ENCODE measurements at regions not wholly inside any gene's neighbourhood (a gene's known extent, or its start where the extent isn't known, plus 50 kb on each side); places are given as distances from the start of the nearest gene placed in this dataset.

GRCh38 chr5:126143622-126144021, 279.6 kb upstream of the GRAMD2B start:
- ChIA-PET CTCF (interaction anchor here (1.2 kb wide), 1 partner anchor 18 kb away, joined by 3 read pairs; no protein-coding TSS in a partner anchor), SMC1A (ENCODE audit: uncharacterized antibody, unreplicated experiment) (no interaction called here), RAD21 (ENCODE audit: unreplicated experiment) (no interaction called here), POLR2A (no interaction called here)
- Histone ChIP-seq H2AFZ (ENCODE audit: control insufficient read depth, low read depth, low read length) (no peak overlapping the region), H3K4me3 (no peak overlapping the region), H3K27ac (ENCODE audit: control insufficient read depth, insufficient read depth) (no peak overlapping the region), H3K4me2 (ENCODE audit: control insufficient read depth, insufficient read depth) (no peak overlapping the region), H4K20me1 (ENCODE audit: control insufficient read depth, insufficient read depth) (no peaks in the 10 kb centered on the region), H3K79me2 (ENCODE audit: control insufficient read depth, insufficient read depth, low read length) (no peaks in the 10 kb centered on the region), H3K9ac (ENCODE audit: control insufficient read depth, insufficient read depth, low read length) (no peak overlapping the region), H3K27me3 (replicated peaks in 1 of 2; ENCODE audit: control insufficient read depth in 2 of 2, insufficient read depth in 2 of 2, low read length in 1 of 2) (no peaks in the 10 kb centered on the region), H3K36me3 (ENCODE audit: control insufficient read depth in 2 of 2, insufficient read depth in 2 of 2, low read length in 1 of 2) (no peaks in the 10 kb centered on the region), H3K9me3 (replicated peaks; ENCODE audit: control insufficient read depth, insufficient read depth, low read length) (no peaks in the 10 kb centered on the region), H3K4me1 (ENCODE audit: control insufficient read depth, insufficient read depth, low read length) (no peaks in the 10 kb centered on the region)
- in situ Hi-C loops (cut with MboI) (no loop called here), intact Hi-C loops (cut with micrococcal nuclease; ENCODE audit: unreplicated experiment) (no loop called here)
- TF ChIP-seq BCL11A (IDR thresholded peaks at IDR 0.05; ENCODE audit: low read depth, low read length) = peak; percentile 16; the same call in 1 of the 2 replicates
- TF ChIP-seq MEF2A (IDR thresholded peaks at IDR 0.05; ENCODE audit: insufficient read depth, low read depth, low read length) = no peak
- TF ChIP-seq KAT2A (conservative IDR thresholded peaks at IDR 0.05; ENCODE audit: control insufficient read depth, low read depth, low read length) = no peak
- no peak for TF ChIP-seq EED (IDR thresholded peaks at IDR 0.05; ENCODE audit: low read depth)
- TF ChIP-seq MTA2 (IDR thresholded peaks at IDR 0.05; ENCODE audit: low read depth) = peak; percentile 74
- TF ChIP-seq RAD51 (IDR thresholded peaks at IDR 0.05) = no peak
- TF ChIP-seq SIX5 (IDR thresholded peaks at IDR 0.05; ENCODE audit: low read depth, low read length, severe bottlenecking) = no peak
- no peak for TF ChIP-seq YBX1 (IDR thresholded peaks at IDR 0.05)
- no peak for TF ChIP-seq ZBED1 (IDR thresholded peaks at IDR 0.05; ENCODE audit: borderline replicate concordance)
- TF ChIP-seq ZNF207 (IDR thresholded peaks at IDR 0.05; ENCODE audit: borderline replicate concordance) = no peak
- TF ChIP-seq SUPT20H (IDR thresholded peaks at IDR 0.05; ENCODE audit: borderline replicate concordance, control insufficient read depth, low read depth, low read length) = no peak
- TF ChIP-seq EP300 (IDR thresholded peaks at IDR 0.05; ENCODE audit: borderline replicate concordance in 1 of 2, control insufficient read depth in 1 of 2, low read depth in 2 of 2, low read length in 2 of 2) = no peak
- no peak for TF ChIP-seq POLR2AphosphoS2 (IDR thresholded peaks at IDR 0.05; ENCODE audit: low read depth, low read length)
- no peak for TF ChIP-seq NBN (IDR thresholded peaks at IDR 0.05)
- no peak for TF ChIP-seq EZH2 (IDR thresholded peaks at IDR 0.05; ENCODE audit: borderline replicate concordance, control insufficient read depth, low read depth, low read length)
- TF ChIP-seq CBX5 (IDR thresholded peaks at IDR 0.05; ENCODE audit: low read depth) = no peak
- TF ChIP-seq BMI1 (IDR thresholded peaks at IDR 0.05; ENCODE audit: borderline replicate concordance) = no peak
- no peak for TF ChIP-seq SUZ12 (IDR thresholded peaks at IDR 0.05; ENCODE audit: unreplicated experiment)
- no peak for TF ChIP-seq CHD2 (IDR thresholded peaks at IDR 0.05; ENCODE audit: borderline replicate concordance, low read depth, low read length)
- TF ChIP-seq CTCF (IDR thresholded peaks at IDR 0.05 in 2 of 3, conservative IDR thresholded peaks at IDR 0.05 in 1 of 3; ENCODE audit: control insufficient read depth in 2 of 3, extremely low read depth in 1 of 3, insufficient read depth in 1 of 3, low read depth in 3 of 3, low read length in 3 of 3) = no peak
- TF ChIP-seq MEF2B (IDR thresholded peaks at IDR 0.05; ENCODE audit: partially characterized antibody, poor library complexity, severe bottlenecking) = peak; percentile 34
- TF ChIP-seq MAX (IDR thresholded peaks at IDR 0.05; ENCODE audit: low read depth, low read length) = no peak
- no peak for TF ChIP-seq NR2C2 (IDR thresholded peaks at IDR 0.05; ENCODE audit: borderline replicate concordance, control insufficient read depth, insufficient read length, low read depth)
- peak; percentile 46 for ATAC-seq
- BruUV-seq (replicated peaks) = no TSS peak
- no peak for DNase-seq (ENCODE audit: low read depth, low spot score)
- WGBS (ENCODE audit: insufficient coverage, insufficient replicate concordance, low lambda C conversion rate, missing lambda C conversion rate) = 0% methylated on average over 2 of the region's 2 CpGs
- no peak for FAIRE-seq

Measured in GM12878 (cell line).